Activated CD4-positive, alpha-beta T cell treated with anti-CD3 and anti-CD28 coated beads for 36 hours (primary cell): ENCODE measurements at regions not wholly inside any gene's neighbourhood (a gene's known extent, or its start where the extent isn't known, plus 50 kb on each side); places are given as distances from the start of the nearest gene placed in this dataset.

Experiments used
- ATAC-seq: fragments of 200-7000 bp; cut with Tn5 transposase; one replicate; pipeline ENCODE4 v1.10.0; 2021; ENCODE audit warnings: mild to moderate bottlenecking, moderate library complexity
- CTCF ChIA-PET: fragments of 350-600 bp; sonication (Branson Sonifier 250); formaldehyde crosslinking; loops from one replicate; lab custom pipeline; 2021; ENCODE audit warnings: antibody characterized with exemption; lab: Charles Lee
- POLR2A ChIA-PET: fragments of 350-600 bp; sonication (Branson Sonifier 250); formaldehyde crosslinking; loops from one replicate; lab custom pipeline; 2021; ENCODE audit warnings: antibody characterized with exemption, inconsistent platforms; lab: Charles Lee
- DNase-seq: peaks from one replicate; pipeline ENCODE4 v3.0.0-alpha.2; 2020
- H3K27ac Mint-ChIP-seq: one replicate; pipeline ENCODE4 v1.8.0; 2021; ENCODE audit warnings: mixed read lengths
- H3K27me3 Mint-ChIP-seq: one replicate; pipeline ENCODE4 v1.8.0; 2021; ENCODE audit warnings: mixed read lengths
- H3K36me3 Mint-ChIP-seq: one replicate; pipeline ENCODE4 v1.8.0; 2021; ENCODE audit warnings: low read depth, mixed read lengths
- H3K4me1 Mint-ChIP-seq: one replicate; pipeline ENCODE4 v1.8.0; 2021; ENCODE audit warnings: mixed read lengths
- H3K4me3 Mint-ChIP-seq: one replicate; pipeline ENCODE4 v1.8.0; 2021; ENCODE audit warnings: mild to moderate bottlenecking, moderate library complexity, mixed read lengths
- H3K9me3 Mint-ChIP-seq: one replicate; pipeline ENCODE4 v1.8.0; 2021; ENCODE audit warnings: low read depth, mixed read lengths
- intact Hi-C, 2 experiments: fragments of 100-400 bp; cut with DNase I in 1 of 2; cut with micrococcal nuclease in 1 of 2; formaldehyde crosslinking; loops; one replicate each; pipeline versions ENCODE4 v1.14.2 to v1.15.1; 2022 to 2024; cut with DNase I, micrococcal nuclease

DNA sequence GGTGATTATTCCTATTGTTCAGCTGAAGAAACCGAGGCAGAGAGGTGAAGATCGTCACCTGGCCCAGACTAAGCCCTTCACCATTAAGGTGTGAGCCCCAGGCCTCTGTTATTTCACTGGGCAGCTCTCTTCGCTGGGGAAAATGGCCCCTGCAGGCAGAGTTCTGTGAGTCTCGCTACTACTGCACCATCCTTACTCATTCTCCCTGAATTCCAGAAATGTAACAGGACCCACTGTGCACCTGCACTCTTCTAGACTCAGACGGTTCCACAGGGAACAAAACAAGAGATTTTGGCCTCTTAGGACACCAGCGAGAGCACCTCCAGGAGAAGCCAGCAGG is 147.7 kb upstream of the GLI2 start:
- intact Hi-C loops, result no loop called here
- peaks cover 42% of the 10 kb centered on the region for H3K27me3 Mint-ChIP-seq
- DNase-seq (no peak), ATAC-seq (no peak)
- no peak overlapping the region for H3K4me3 Mint-ChIP-seq
- no peaks in the 10 kb centered on the region for H3K36me3 Mint-ChIP-seq
- no peak overlapping the region for H3K27ac Mint-ChIP-seq
- H3K9me3 Mint-ChIP-seq, result no peaks in the 10 kb centered on the region
- POLR2A ChIA-PET, result no interaction called here
- peaks cover 5% of the 10 kb centered on the region for H3K4me1 Mint-ChIP-seq
- CTCF ChIA-PET, result interaction anchor here (0.6 to 0.9 kb wide), 2 partner anchors 9 to 32 kb away, joined by 3 read pairs; no protein-coding TSS in a partner anchor

GRCh38 chr2:120589771-120590608 is 145.7 kb upstream of the GLI2 start:
- Mint-ChIP-seq H3K9me3 (no peaks in the 10 kb centered on the region), H3K4me1 (peaks cover 5% of the 10 kb centered on the region), H3K27me3 (peaks cover 38% of the 10 kb centered on the region), H3K27ac (no peak overlapping the region), H3K4me3 (no peak overlapping the region), H3K36me3 (no peaks in the 10 kb centered on the region)
- ChIA-PET CTCF (no interaction called here), POLR2A (no interaction called here)
- ATAC-seq, result no peak
- intact Hi-C loops, result no loop called here
- DNase-seq, result no peak

- ChIA-PET CTCF (interaction anchor here (0.7 kb wide), 1 partner anchor 101 kb away, joined by 3 read pairs; no protein-coding TSS in a partner anchor), POLR2A (no interaction called here)
- intact Hi-C loops, result no loop called here
- H3K27me3 Mint-ChIP-seq, result peaks cover 32% of the 10 kb centered on the region
- peaks cover 5% of the 10 kb centered on the region for H3K4me1 Mint-ChIP-seq
- no peak overlapping the region for H3K4me3 Mint-ChIP-seq
- no peaks in the 10 kb centered on the region for H3K9me3 Mint-ChIP-seq
- DNase-seq (no peak), ATAC-seq (no peak)
- H3K27ac Mint-ChIP-seq, result no peak overlapping the region
- H3K36me3 Mint-ChIP-seq, result no peaks in the 10 kb centered on the region
Observed at GRCh38 chr2:120590841-120591240, 144.8 kb upstream of the GLI2 start.

GRCh38 chr2:120591572-120591971 is 144.1 kb upstream of the GLI2 start:
- Mint-ChIP-seq H3K27me3 (peaks cover 26% of the 10 kb centered on the region), H3K27ac (no peak overlapping the region), H3K4me3 (no peak overlapping the region), H3K4me1 (peaks cover 4% of the 10 kb centered on the region), H3K36me3 (no peaks in the 10 kb centered on the region), H3K9me3 (no peaks in the 10 kb centered on the region)
- POLR2A ChIA-PET, result no interaction called here
- CTCF ChIA-PET, result interaction anchor here (0.7 kb wide), 1 partner anchor 102 kb away, joined by 3 read pairs; no protein-coding TSS in a partner anchor
- no peak for ATAC-seq
- no peak for DNase-seq
- intact Hi-C loops, result no loop called here

GRCh38 chr2:120592084-120592483 is 143.6 kb upstream of the GLI2 start:
- peaks cover 23% of the 10 kb centered on the region for H3K27me3 Mint-ChIP-seq
- no peaks in the 10 kb centered on the region for H3K36me3 Mint-ChIP-seq
- H3K4me3 Mint-ChIP-seq, result no peak overlapping the region
- H3K4me1 Mint-ChIP-seq, result no peaks in the 10 kb centered on the region
- intact Hi-C loops, result no loop called here
- DNase-seq, result no peak
- H3K9me3 Mint-ChIP-seq, result no peaks in the 10 kb centered on the region
- ATAC-seq, result no peak
- CTCF ChIA-PET, result no interaction called here
- H3K27ac Mint-ChIP-seq, result no peak overlapping the region
- POLR2A ChIA-PET, result no interaction called here

DNA sequence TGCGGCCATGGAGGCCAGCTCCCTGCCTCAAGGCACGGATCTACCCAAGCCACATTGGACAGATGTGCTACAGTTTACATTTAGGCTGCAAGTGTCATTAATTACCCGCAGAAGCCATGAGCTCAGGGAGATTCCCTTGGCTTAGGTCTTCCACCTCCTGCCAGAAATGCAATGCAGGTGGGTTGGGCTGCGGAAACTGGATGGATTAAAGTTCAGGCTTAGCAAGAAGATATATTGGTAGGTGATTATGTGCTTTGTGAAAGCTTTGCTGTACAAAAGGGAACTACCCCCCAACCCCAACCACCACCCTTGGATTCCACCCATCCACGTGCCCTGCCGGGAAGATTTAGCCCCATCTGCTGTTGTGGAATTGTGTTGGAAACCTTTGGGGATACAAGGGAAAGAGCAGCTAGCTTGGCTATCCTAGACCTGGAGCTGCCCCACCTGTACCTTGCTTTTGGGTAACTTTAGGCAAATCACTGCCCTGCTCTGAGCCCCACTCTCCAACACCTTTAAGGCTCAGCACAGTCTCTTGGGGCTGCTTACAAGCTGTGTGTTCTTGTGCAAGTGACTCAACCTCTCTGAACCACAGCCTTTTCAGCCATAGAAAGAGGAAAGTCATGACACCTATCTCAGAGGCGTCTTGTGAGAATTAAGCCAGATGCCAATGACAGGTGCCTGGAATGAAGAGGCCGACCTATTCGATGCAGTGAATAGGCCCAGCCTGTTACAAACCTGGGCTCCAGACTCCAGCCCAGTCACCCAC is 141.6 kb upstream of the GLI2 start:
- no peaks in the 10 kb centered on the region for H3K9me3 Mint-ChIP-seq
- DNase-seq (no peak), ATAC-seq (no peak)
- H3K36me3 Mint-ChIP-seq, result no peaks in the 10 kb centered on the region
- H3K4me1 Mint-ChIP-seq, result no peaks in the 10 kb centered on the region
- POLR2A ChIA-PET, result no interaction called here
- H3K27me3 Mint-ChIP-seq, result peaks cover 9% of the 10 kb centered on the region
- H3K4me3 Mint-ChIP-seq, result no peak overlapping the region
- CTCF ChIA-PET, result interaction anchor here (1.1 kb wide), 1 partner anchor 41 kb away, joined by 4 read pairs; no protein-coding TSS in a partner anchor
- intact Hi-C loops, result no loop called here
- no peak overlapping the region for H3K27ac Mint-ChIP-seq

DNA sequence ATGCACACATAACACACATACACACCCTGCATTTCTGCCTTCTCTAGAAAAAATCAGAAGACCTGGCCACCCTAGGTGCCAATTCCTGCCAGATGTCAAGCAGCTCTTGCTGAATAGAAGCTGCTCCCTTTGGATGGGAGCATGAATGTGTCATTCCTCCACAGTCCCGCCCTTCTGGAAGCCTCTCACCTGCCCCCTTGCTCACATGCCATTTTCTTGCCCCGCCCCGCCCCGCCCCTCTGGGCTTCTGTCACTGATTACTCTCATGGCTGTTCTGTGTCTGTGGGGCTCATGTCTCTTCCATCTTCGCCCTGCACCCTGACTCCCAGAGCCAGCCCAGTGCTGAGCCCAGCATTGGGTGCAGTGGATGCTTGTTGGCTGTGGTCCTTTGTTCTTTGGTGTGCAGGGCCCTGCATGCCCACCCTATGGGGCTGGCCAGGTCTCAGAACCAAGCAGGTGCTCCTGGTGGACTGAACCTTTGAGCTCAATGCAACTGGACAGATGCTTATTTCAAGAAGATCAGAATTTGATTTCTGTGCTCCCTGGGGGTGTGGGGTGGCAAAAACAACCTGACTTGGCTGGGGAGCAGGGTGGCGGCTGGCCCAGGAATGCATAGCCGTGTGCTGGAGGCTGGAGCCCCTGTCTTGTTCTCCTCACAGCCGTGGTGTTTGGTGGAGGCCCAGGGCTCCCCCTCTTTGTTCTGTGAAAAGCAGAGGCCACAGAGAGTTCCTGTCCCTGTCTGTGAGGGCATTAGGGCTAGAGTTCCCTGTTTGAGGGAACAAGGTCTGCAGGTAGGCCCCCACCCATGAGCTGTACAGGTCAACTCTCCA is 140.6 kb upstream of the GLI2 start:
- DNase-seq (no peak), ATAC-seq (no peak)
- Mint-ChIP-seq H3K4me3 (no peak overlapping the region), H3K27ac (no peak overlapping the region), H3K27me3 (peaks cover 6% of the 10 kb centered on the region), H3K36me3 (no peaks in the 10 kb centered on the region), H3K4me1 (no peaks in the 10 kb centered on the region), H3K9me3 (no peaks in the 10 kb centered on the region)
- ChIA-PET POLR2A (no interaction called here), CTCF (no interaction called here)
- intact Hi-C loops, result no loop called here

DNA sequence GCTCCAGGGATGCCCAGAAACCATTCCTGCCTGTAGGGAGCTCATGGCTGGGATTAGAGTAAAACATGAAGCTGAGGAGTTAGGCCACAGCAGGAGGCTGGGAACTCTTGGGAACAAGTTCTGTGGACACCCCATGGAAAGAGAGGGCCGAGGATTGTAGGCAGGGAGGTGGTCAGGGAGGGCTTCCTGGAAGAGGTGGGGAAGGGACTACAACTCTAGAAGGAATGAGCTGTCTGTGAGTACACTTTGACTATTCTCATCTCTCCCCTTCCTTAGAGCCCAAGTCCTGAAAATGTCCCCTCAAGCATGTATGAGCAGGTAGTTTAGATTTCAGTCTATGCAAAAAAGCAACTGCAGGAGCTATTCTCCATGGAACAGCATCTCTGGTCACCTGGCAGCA is 139.9 kb upstream of the GLI2 start:
- H3K27me3 Mint-ChIP-seq, result peaks cover 6% of the 10 kb centered on the region
- CTCF ChIA-PET, result no interaction called here
- no peak overlapping the region for H3K4me3 Mint-ChIP-seq
- no peaks in the 10 kb centered on the region for H3K9me3 Mint-ChIP-seq
- DNase-seq, result no peak
- no peaks in the 10 kb centered on the region for H3K4me1 Mint-ChIP-seq
- no peak overlapping the region for H3K27ac Mint-ChIP-seq
- POLR2A ChIA-PET, result no interaction called here
- no peak for ATAC-seq
- intact Hi-C loops, result no loop called here
- no peaks in the 10 kb centered on the region for H3K36me3 Mint-ChIP-seq

DNA sequence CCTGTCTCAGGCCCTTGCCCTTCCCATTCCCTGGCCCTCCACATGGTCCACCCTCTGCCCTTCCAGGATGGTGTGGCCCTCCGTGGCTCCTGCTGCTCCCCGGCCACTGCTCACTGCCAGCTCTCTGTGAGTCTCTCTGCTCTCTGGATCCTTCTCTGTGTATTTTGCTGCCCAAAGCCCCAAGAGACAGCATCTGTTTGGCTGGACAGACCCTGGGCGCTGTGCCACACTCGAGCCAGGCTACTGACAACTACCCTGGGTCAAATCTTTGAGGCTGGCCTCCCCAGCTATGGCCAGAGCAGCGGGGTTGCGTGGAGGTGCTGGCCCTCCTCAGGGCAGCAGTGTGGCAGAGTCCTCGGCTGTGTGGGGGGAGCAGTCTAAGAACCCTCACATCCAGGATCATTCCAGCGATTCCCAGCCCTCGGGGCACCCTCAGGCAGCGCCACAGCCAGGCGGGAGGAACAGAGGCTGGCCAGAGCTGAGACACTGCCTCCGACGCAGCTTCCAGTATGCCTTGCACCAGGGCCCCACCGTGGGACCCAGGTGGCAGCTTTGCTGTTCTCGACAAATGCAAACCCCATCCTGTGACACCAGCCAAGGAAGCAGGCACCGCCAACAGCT is 139.4 kb upstream of the GLI2 start:
- ChIA-PET CTCF (interaction anchor here (0.6 kb wide), 1 partner anchor 8 kb away, joined by 3 read pairs; no protein-coding TSS in a partner anchor), POLR2A (no interaction called here)
- Mint-ChIP-seq H3K27me3 (peaks cover 6% of the 10 kb centered on the region), H3K36me3 (no peaks in the 10 kb centered on the region), H3K27ac (no peak overlapping the region), H3K4me1 (no peaks in the 10 kb centered on the region), H3K9me3 (no peaks in the 10 kb centered on the region), H3K4me3 (no peak overlapping the region)
- DNase-seq (no peak), ATAC-seq (no peak)
- intact Hi-C loops, result no loop called here

- ChIA-PET CTCF (interaction anchor here (0.6 kb wide), 1 partner anchor 9 kb away, joined by 3 read pairs; no protein-coding TSS in a partner anchor), POLR2A (no interaction called here)
- Mint-ChIP-seq H3K27ac (no peak overlapping the region), H3K9me3 (no peaks in the 10 kb centered on the region), H3K4me1 (no peaks in the 10 kb centered on the region), H3K27me3 (peaks cover 1% of the 10 kb centered on the region), H3K36me3 (no peaks in the 10 kb centered on the region), H3K4me3 (no peak overlapping the region)
- DNase-seq (no peak), ATAC-seq (no peak)
- intact Hi-C loops, result no loop called here
Observed at GRCh38 chr2:120596990-120597594, 138.6 kb upstream of the GLI2 start.
